ENCODE measurements at regions not wholly inside any gene's neighbourhood (a gene's known extent, or its start where the extent isn't known, plus 50 kb on each side); places are given as distances from the start of the nearest gene placed in this dataset.

GRCh38 chr2:165024199-165024598 is 68.9 kb upstream of the SLC38A11 start:
- no peak for TF ChIP-seq CTCF (IDR thresholded peaks at IDR 0.05)
- TF ChIP-seq POLR2A (IDR thresholded peaks at IDR 0.05) = no peak

Data from uterus (tissue), 2 donors.